HCT116 (cell line): ENCODE measurements at regions not wholly inside any gene's neighbourhood (a gene's known extent, or its start where the extent isn't known, plus 50 kb on each side); places are given as distances from the start of the nearest gene placed in this dataset.

Experiments
- ATAC-seq: fragments of 200-7000 bp; cut with Tn5 transposase; 2 replicates; pipeline ENCODE4 v1.9.1; 2020; ENCODE audit warnings: mild to moderate bottlenecking, moderate library complexity
- BruUV-seq: library from RNA; stranded (reverse); fragments of 400-500 nt; replicated peaks from 2 replicates; lab custom pipeline; 2021; lab: Mats Ljungman, UMichigan
- CTCF ChIA-PET: fragments of 300-600 bp; sonication (Branson Sonifier 250); formaldehyde crosslinking; loops from one replicate; lab custom pipeline; 2021; ENCODE audit warnings: antibody characterized with exemption; lab: Charles Lee
- POLR2A ChIA-PET: fragments of 300-600, 350-600 bp; sonication (Branson Sonifier 250); formaldehyde crosslinking; loops from one replicate; lab custom pipeline; 2021; ENCODE audit warnings: antibody characterized with exemption; lab: Charles Lee
- RAD21 ChIA-PET, 2 experiments: fragments of 300-600 bp; sonication (Branson Sonifier 250); formaldehyde crosslinking; loops; one replicate each; lab custom pipeline; 2023; ENCODE audit warnings: low total read pairs in 2 of 2; ENCODE audit not compliant: uncharacterized antibody in 2 of 2, unreplicated experiment in 2 of 2, low non-redundant PET in 1 of 2; lab: Charles Lee
- DNase-seq: peaks from one replicate; pipeline ENCODE4 v3.0.0-alpha.2; 2010; ENCODE audit warnings: low read depth, low spot score
- H2AFZ ChIP-seq: fragments of 200-600 bp; shearing (Covaris generic), sonication (generic); 2 replicates; pipeline ENCODE4 v1.6.1; 2017; ENCODE audit warnings: low read depth, mixed run types, mixed read lengths, antibody characterized with exemption, low read length; ENCODE audit not compliant: poor library complexity, severe bottlenecking
- H3K27ac ChIP-seq: 2 replicates; pipeline ENCODE4 v1.5.1; 2012; ENCODE audit warnings: low read depth, low read length
- H3K27me3 ChIP-seq: fragments of 200-600 bp; sonication (generic); 2 replicates; pipeline ENCODE4 v1.6.1; 2016; ENCODE audit warnings: mixed run types, low read length, mixed read lengths; ENCODE audit not compliant: insufficient read depth
- H3K36me3 ChIP-seq, 2 experiments: fragments of 200-500 bp in 1 of 2; fragments of 200-600 bp in 1 of 2; sonication (Bioruptor generic) in 1 of 2; sonication (generic) in 1 of 2; 2 replicates each; pipeline versions ENCODE4 v1.5.1 to v1.6.1; 2014 to 2016; ENCODE audit warnings: low read length in 2 of 2, inconsistent platforms in 1 of 2, mixed read lengths in 1 of 2, mixed run types in 1 of 2; ENCODE audit not compliant: insufficient read depth in 2 of 2, control insufficient read depth in 1 of 2
- H3K4me1 ChIP-seq, 2 experiments: fragments of 200-600 bp in 1 of 2; sonication (generic) in 1 of 2; 2 replicates each; pipeline versions ENCODE4 v1.5.1 to v1.6.1; 2012 to 2017; ENCODE audit warnings: low read length in 2 of 2, inconsistent platforms in 1 of 2, mild to moderate bottlenecking in 1 of 2, mixed read lengths in 1 of 2, mixed run types in 1 of 2, moderate library complexity in 1 of 2; ENCODE audit not compliant: insufficient read depth in 2 of 2, control insufficient read depth in 1 of 2
- H3K4me2 ChIP-seq: fragments of 200-600 bp; sonication (generic); 2 replicates; pipeline ENCODE4 v1.6.1; 2017; ENCODE audit warnings: mixed run types, low read length, mixed read lengths
- H3K4me3 ChIP-seq, 2 experiments: fragments of 200-600 bp in 1 of 2; sonication (generic) in 1 of 2; replicated peaks in 1 of 2; 2 replicates each; pipeline ENCODE4 v1.5.1; 2011 to 2016; ENCODE audit warnings: low read length in 2 of 2, control low read depth in 1 of 2, low read depth in 1 of 2, mild to moderate bottlenecking in 1 of 2, mixed read lengths in 1 of 2, mixed run types in 1 of 2
- H3K79me2 ChIP-seq: fragments of 200-600 bp; sonication (generic); 2 replicates; pipeline ENCODE4 v1.6.1; 2017; ENCODE audit warnings: mild to moderate bottlenecking, mixed run types, low read length, moderate library complexity, mixed read lengths; ENCODE audit not compliant: insufficient read depth
- H3K9ac ChIP-seq: fragments of 200-600 bp; sonication (generic); 2 replicates; pipeline ENCODE4 v1.6.1; 2016; ENCODE audit warnings: low read length, mixed read lengths
- H3K9me2 ChIP-seq: fragments of 200-600 bp; sonication (generic), shearing (Covaris generic); 2 replicates; pipeline ENCODE4 v1.6.1; 2017; ENCODE audit warnings: mixed run types, mild to moderate bottlenecking, moderate library complexity; ENCODE audit not compliant: insufficient read depth
- H3K9me3 ChIP-seq, 2 experiments: fragments of 200-500 bp in 1 of 2; fragments of 200-600 bp in 1 of 2; sonication (Bioruptor generic) in 1 of 2; sonication (generic) in 1 of 2; 2 replicates each; pipeline ENCODE4 v1.6.1; 2014 to 2017; ENCODE audit warnings: low read length in 2 of 2, mixed read lengths in 2 of 2, inconsistent platforms in 1 of 2, low read depth in 1 of 2, mild to moderate bottlenecking in 1 of 2, mixed run types in 1 of 2, moderate library complexity in 1 of 2; ENCODE audit not compliant: control insufficient read depth in 1 of 2, insufficient read depth in 1 of 2
- H4K20me1 ChIP-seq: fragments of 200-600 bp; sonication (generic), shearing (Covaris generic); 2 replicates; pipeline ENCODE4 v1.6.1; 2017; ENCODE audit warnings: mixed run types, mild to moderate bottlenecking, moderate library complexity; ENCODE audit not compliant: insufficient read depth
- CBX3 ChIP-seq: IDR thresholded peaks from 2 replicates; pipeline ENCODE4 v1.6.1; 2012; ENCODE audit warnings: low read depth
- ELF1 ChIP-seq: IDR thresholded peaks from 2 replicates; pipeline ENCODE4 v1.6.1; 2012; ENCODE audit warnings: low read depth, borderline replicate concordance
- EZH2 ChIP-seq: fragments of 200-600 bp; sonication (generic); IDR thresholded peaks from 2 replicates; pipeline ENCODE4 v1.6.1; 2017; ENCODE audit warnings: antibody characterized with exemption, mixed run types
- JUND ChIP-seq: IDR thresholded peaks from 2 replicates; pipeline ENCODE4 v1.6.1; 2012
- POLR2A ChIP-seq: IDR thresholded peaks from 2 replicates; pipeline ENCODE4 v1.7.0; 2011; ENCODE audit warnings: borderline replicate concordance; ENCODE audit not compliant: insufficient read depth, insufficient read length; ENCODE audit errors: extremely low read depth
- RAD21 ChIP-seq: IDR thresholded peaks from 2 replicates; pipeline ENCODE4 v1.6.1; 2012; ENCODE audit warnings: low read depth, mild to moderate bottlenecking
- SIN3A ChIP-seq: IDR thresholded peaks from 2 replicates; pipeline ENCODE4 v1.6.1; 2012; ENCODE audit warnings: low read depth
- SP1 ChIP-seq: IDR thresholded peaks from 2 replicates; pipeline ENCODE4 v1.6.1; 2012; ENCODE audit warnings: low read depth
- SRF ChIP-seq: IDR thresholded peaks from 2 replicates; pipeline ENCODE4 v1.6.1; 2012; ENCODE audit warnings: low read depth
- TCF7L2 ChIP-seq: IDR thresholded peaks from 2 replicates; pipeline ENCODE4 v1.7.0; 2011; ENCODE audit warnings: borderline replicate concordance, inconsistent platforms; ENCODE audit not compliant: insufficient read depth, insufficient read length; ENCODE audit errors: extremely low read depth
- YY1 ChIP-seq: IDR thresholded peaks from 2 replicates; pipeline ENCODE4 v1.6.1; 2011; ENCODE audit warnings: low read length, low read depth, moderate library complexity, mild to moderate bottlenecking; ENCODE audit not compliant: insufficient replicate concordance; ENCODE audit errors: extremely low read depth
- ZFX ChIP-seq: fragments of 450-650 bp; IDR thresholded peaks from 2 replicates; pipeline ENCODE4 v1.6.1; 2017
- ZNF274 ChIP-seq: fragments of 200-500 bp; sonication (Bioruptor generic); IDR thresholded peaks from 2 replicates; pipeline ENCODE4 v1.6.1; 2014; ENCODE audit warnings: mild to moderate bottlenecking, low read depth, low read length, inconsistent platforms
- intact Hi-C: fragments of 100-400 bp; cut with micrococcal nuclease; formaldehyde crosslinking; loops from 2 replicates; pipeline ENCODE4 v1.10.0; 2022
- TF ChIP-seq, protein P1 (sequence below): IDR thresholded peaks from 2 replicates; pipeline ENCODE4 v1.6.1; 2012
- TF ChIP-seq, protein P2 (sequence below): IDR thresholded peaks from 2 replicates; pipeline ENCODE4 v1.6.1; 2012
- TF ChIP-seq, protein P3 (sequence below): IDR thresholded peaks from 2 replicates; pipeline ENCODE4 v1.6.1; 2012; ENCODE audit warnings: low read depth

DNA sequence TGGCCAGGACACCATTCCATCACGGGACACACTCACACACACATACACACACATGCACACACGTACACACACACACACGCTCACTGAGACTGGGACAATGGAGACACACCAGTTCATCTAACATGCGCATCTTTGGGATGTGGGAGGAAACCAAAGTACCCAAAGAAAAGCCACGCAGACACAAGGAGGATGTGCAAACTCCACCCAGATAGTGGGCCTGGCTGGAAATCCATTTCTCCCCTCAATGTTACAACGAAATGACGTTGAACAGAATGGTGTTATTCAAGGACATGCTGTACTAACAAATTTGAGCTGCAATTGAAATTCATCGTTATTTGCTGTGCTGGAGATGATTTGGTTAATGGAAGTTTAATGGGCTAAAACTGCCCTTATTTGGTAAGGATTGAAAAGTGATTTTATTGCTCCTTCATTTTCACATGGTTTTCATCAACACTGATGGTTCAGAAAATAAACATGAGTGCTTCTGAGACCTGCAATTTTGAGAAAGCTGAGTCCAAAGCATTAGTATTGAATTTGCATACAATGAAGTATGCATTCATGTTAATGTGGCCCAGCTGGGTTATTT lies 110.0 kb downstream of the KCNE4 start:
- ChIA-PET CTCF (no interaction called here), RAD21 (no interaction called here), POLR2A (no interaction called here)
- Histone ChIP-seq H3K4me1 (no peaks in the 10 kb centered on the region), H3K27me3 (no peaks in the 10 kb centered on the region), H3K9me2 (no peaks in the 10 kb centered on the region), H3K4me3 (no peak overlapping the region), H3K9me3 (no peaks in the 10 kb centered on the region), H3K27ac (no peak overlapping the region), H4K20me1 (no peaks in the 10 kb centered on the region), H3K4me2 (no peak overlapping the region), H3K9ac (no peak overlapping the region), H3K79me2 (no peaks in the 10 kb centered on the region), H2AFZ (no peak overlapping the region), H3K36me3 (no peaks in the 10 kb centered on the region)
- no peak for DNase-seq
- no peak for TF ChIP-seq SP1
- TF ChIP-seq, protein P1, sequence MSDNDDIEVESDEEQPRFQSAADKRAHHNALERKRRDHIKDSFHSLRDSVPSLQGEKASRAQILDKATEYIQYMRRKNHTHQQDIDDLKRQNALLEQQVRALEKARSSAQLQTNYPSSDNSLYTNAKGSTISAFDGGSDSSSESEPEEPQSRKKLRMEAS = no peak
- no peak for TF ChIP-seq EZH2
- TF ChIP-seq POLR2A = no peak
- no peak for TF ChIP-seq JUND
- no peak for TF ChIP-seq SRF
- BruUV-seq = no TSS peak
- ATAC-seq = no peak
- intact Hi-C loops = no loop called here

DNA sequence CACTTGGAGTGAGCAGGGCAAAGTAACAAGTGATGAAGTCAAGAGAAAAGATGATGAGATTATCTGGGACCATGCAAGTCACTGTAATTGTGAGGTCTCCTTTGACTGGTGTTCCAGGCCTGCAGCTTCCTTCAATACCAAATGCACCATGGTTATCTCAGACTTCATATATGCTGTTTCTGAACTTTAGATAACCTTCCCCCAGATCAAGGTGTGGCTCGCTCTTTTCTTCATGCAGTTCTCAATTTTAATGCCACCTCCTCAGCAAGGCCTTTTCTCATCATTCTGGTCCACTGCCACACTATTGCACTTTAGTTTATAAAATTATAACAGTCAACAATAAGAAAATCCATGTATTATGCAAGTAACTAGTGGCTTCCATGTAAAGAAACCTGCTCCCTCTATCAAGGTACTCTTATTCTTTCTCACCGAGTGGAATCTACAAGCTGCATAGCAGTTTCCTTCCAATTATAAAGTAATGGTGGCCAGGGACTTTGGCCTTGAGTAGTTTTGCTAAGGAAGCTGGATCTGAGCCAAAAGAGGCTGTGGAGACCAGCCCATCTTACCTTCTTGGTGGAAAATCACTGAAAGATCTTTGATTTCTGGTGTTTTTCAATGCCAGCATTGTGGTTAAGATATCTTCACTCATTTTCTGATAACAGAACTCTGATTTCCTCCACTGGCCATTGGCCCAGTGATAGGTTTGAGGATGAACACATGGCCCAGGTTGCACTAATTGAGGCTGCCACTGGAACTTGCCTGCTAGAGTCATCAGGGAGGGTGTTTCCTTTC lies 113.6 kb downstream of the KCNE4 start:
- intact Hi-C loops = no loop called here
- ChIA-PET POLR2A (no interaction called here), CTCF (no interaction called here), RAD21 (no interaction called here)
- H3K4me2 ChIP-seq = no peak overlapping the region
- no peak overlapping the region for H3K9ac ChIP-seq
- H3K9me3 ChIP-seq = no peaks in the 10 kb centered on the region
- DNase-seq (no peak), ATAC-seq (no peak)
- no peaks in the 10 kb centered on the region for H3K4me1 ChIP-seq
- no peaks in the 10 kb centered on the region for H3K9me2 ChIP-seq
- H3K79me2 ChIP-seq = no peaks in the 10 kb centered on the region
- no peak overlapping the region for H3K4me3 ChIP-seq
- H4K20me1 ChIP-seq = no peaks in the 10 kb centered on the region
- H2AFZ ChIP-seq = no peak overlapping the region
- no peaks in the 10 kb centered on the region for H3K27me3 ChIP-seq
- no peak overlapping the region for H3K27ac ChIP-seq
- BruUV-seq = no TSS peak
- no peaks in the 10 kb centered on the region for H3K36me3 ChIP-seq
- TF ChIP-seq YY1 = no peak
- no peak for TF ChIP-seq ZFX
- no peak for TF ChIP-seq SIN3A
- no peak for TF ChIP-seq SRF
- TF ChIP-seq, protein P1 = no peak
- TF ChIP-seq, protein P2, sequence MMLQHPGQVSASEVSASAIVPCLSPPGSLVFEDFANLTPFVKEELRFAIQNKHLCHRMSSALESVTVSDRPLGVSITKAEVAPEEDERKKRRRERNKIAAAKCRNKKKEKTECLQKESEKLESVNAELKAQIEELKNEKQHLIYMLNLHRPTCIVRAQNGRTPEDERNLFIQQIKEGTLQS = no peak
- no peak for TF ChIP-seq SP1
- TF ChIP-seq ZNF274 = no peak
- no peak for TF ChIP-seq RAD21
- TF ChIP-seq, protein P3, sequence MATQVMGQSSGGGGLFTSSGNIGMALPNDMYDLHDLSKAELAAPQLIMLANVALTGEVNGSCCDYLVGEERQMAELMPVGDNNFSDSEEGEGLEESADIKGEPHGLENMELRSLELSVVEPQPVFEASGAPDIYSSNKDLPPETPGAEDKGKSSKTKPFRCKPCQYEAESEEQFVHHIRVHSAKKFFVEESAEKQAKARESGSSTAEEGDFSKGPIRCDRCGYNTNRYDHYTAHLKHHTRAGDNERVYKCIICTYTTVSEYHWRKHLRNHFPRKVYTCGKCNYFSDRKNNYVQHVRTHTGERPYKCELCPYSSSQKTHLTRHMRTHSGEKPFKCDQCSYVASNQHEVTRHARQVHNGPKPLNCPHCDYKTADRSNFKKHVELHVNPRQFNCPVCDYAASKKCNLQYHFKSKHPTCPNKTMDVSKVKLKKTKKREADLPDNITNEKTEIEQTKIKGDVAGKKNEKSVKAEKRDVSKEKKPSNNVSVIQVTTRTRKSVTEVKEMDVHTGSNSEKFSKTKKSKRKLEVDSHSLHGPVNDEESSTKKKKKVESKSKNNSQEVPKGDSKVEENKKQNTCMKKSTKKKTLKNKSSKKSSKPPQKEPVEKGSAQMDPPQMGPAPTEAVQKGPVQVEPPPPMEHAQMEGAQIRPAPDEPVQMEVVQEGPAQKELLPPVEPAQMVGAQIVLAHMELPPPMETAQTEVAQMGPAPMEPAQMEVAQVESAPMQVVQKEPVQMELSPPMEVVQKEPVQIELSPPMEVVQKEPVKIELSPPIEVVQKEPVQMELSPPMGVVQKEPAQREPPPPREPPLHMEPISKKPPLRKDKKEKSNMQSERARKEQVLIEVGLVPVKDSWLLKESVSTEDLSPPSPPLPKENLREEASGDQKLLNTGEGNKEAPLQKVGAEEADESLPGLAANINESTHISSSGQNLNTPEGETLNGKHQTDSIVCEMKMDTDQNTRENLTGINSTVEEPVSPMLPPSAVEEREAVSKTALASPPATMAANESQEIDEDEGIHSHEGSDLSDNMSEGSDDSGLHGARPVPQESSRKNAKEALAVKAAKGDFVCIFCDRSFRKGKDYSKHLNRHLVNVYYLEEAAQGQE = no peak
- TF ChIP-seq TCF7L2 = no peak
- TF ChIP-seq ELF1 = no peak
- TF ChIP-seq CBX3 = no peak
- no peak for TF ChIP-seq POLR2A
- TF ChIP-seq EZH2 = no peak
